H54 (cell line): ENCODE measurements at regions not wholly inside any gene's neighbourhood (a gene's known extent, or its start where the extent isn't known, plus 50 kb on each side); places are given as distances from the start of the nearest gene placed in this dataset.

ENCODE experiments used
- DNase-seq: peaks from one replicate; pipeline ENCODE4 v3.0.0; 2011; ENCODE audit warnings: low spot score, mixed read lengths; ENCODE audit not compliant: insufficient read length
- FAIRE-seq: peaks from 3 replicates; lab custom pipeline; 2011; peaks lifted over from hg19 to GRCh38; lab: Jason Lieb, UNC
- POLR2A ChIP-seq: IDR thresholded peaks from 2 replicates; pipeline ENCODE4 v1.6.1; 2011; ENCODE audit warnings: low read depth, mild to moderate bottlenecking, low read length

- no peak for TF ChIP-seq POLR2A
- FAIRE-seq: no peak
- DNase-seq: no peak
Observed at GRCh38 chr4:166432125-166432524, 559.1 kb downstream of the TLL1 start.

- no peak for TF ChIP-seq POLR2A
- FAIRE-seq (no peak), DNase-seq (no peak)
Observed at GRCh38 chr4:166432842-166433241, 559.8 kb downstream of the TLL1 start.

- FAIRE-seq (peak; percentile 94), DNase-seq (peak; percentile 5)
- TF ChIP-seq POLR2A: no peak
Observed at GRCh38 chr4:166435449-166435848, 562.4 kb downstream of the TLL1 start.

DNA sequence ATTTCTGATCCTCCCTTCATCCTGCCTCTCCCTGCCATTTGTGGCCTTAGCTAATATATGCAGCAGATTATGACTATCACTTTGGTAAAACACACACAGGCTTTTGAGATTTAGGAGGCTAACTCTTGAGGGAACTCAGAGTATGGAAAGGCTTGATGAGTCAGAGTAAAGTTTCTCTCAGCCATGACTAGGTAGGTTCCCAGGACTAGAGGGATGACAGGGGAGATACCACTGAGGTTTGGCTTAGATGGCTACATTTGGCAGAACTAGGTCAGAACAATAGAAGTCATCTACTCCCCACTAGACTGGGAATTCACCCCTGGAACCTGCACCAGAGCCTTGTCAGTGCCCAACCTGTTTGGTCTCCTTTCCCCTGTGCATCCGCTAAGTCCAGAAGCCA, 585.7 kb downstream of the TLL1 start:
- FAIRE-seq (no peak), DNase-seq (no peak)
- TF ChIP-seq POLR2A: no peak

- no peak for DNase-seq
- FAIRE-seq: no peak
- no peak for TF ChIP-seq POLR2A
Observed at GRCh38 chr4:166459621-166460020, 586.6 kb downstream of the TLL1 start.

DNA sequence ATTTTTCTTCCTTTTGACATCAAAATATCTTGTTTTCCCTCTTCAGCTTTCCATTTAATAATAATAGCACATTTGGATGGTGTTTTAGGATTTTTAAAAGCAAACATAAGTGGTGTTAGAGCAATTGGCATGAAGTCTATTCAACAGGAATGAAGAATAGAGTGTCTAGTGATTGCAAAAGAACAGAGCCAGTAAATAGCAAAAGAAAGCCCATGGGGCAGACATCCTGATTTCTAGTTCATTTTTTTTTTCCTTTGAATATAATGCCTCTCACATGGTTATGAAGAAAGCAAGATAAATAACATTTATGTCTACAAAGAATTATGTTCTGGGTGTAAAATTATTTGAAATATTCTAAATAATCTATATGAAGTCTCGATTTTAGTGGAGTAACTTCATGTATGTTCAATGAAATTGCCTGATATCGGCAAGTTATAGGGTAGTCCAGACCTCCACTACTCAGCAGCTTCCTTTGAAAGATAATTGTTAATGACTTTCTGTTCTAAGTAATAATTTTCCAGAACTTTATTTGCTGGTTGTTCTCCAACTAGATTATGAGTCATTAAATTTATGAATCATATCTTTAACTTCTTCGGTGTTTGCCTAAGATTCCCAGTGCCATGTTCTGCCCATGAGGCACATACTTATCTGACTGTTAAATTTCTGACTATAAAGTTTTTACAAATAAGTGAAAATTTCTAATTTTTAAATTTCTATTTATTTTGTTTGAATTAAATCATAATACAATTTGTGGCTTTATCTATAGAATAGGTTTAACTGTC, 587.9 kb downstream of the TLL1 start:
- FAIRE-seq (no peak), DNase-seq (no peak)
- no peak for TF ChIP-seq POLR2A

DNA sequence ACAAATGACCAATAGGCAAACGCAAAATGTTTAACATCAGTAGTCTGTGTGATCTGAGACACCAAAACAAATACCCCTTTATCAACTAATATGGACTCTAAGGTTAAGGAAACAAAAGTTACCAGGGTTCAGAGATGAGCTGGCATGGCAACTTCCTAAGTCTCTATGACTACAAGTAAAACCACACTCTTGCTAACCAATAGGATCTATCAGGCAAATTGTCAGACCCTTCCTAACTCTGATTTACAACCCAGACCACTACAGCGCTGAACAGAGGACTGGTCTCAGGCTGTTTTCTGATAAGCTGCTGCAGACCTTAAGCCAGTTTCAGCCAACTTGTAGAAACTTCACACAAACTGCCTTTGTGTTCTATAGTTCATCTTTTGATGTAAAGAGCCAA, 608.0 kb downstream of the TLL1 start:
- FAIRE-seq: no peak
- TF ChIP-seq POLR2A: no peak
- no peak for DNase-seq

- no peak for DNase-seq
- no peak for TF ChIP-seq POLR2A
- no peak for FAIRE-seq
Observed at GRCh38 chr4:166481739-166482138, 608.7 kb downstream of the TLL1 start.

DNA sequence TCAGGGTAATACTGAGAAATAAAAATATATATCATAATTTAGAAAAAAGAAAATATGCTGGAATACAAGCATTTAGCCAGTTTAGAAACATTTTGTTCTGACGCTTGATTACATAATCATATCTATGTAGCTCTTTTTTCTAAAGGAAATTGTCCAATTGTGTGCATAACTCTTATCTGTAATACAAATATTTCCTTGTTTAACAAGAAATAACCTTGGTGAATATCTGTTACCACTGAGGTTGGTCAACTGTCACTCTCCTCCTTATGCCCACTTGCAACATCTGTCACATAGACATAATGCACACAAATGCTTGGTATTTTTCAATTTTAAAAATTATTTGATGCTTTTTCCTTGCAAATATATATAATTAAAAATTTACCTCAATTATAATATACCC, 609.7 kb downstream of the TLL1 start:
- DNase-seq (no peak), FAIRE-seq (no peak)
- no peak for TF ChIP-seq POLR2A

DNA sequence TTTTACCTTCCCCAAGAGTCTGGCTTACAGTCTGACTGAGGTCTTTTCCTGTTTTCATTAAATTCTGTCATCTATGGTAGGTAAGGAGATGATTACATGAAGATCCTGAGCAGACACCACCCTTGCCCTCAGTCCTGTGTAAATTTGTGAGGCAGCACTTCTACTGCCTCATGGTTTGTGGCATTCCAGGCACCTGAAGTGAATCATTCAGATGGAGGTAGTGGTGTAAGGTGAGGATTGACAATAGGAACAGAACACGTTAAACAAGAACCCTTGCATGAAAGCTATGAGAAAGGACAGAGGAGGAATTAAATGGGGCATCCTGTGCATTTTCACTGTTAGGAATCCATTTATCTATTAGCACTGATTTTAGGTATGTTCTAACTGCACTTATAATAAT, 618.6 kb downstream of the TLL1 start:
- DNase-seq (no peak), FAIRE-seq (no peak)
- TF ChIP-seq POLR2A: no peak

DNA sequence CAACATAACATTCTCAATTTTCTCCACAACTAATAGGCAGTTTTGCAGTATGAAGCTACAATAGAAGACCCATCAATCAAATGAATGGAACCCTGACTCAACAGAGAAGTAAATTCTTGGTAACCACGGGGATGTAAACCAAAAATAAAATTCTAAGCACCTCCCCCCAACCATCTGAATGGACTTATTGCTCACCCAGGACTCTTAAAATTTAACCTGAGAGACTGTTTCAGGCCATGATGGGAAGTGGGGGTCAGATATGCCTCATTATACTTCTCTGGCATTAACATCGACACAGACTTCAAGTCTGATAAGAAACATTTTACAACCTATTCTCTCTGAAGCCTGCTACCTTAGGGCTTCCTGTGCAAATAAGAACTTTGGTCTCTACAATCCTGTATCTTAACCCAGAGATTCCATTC, 620.9 kb downstream of the TLL1 start:
- no peak for DNase-seq
- no peak for TF ChIP-seq POLR2A
- FAIRE-seq: no peak

GRCh38 chr4:166498546-166498945, 625.5 kb downstream of the TLL1 start:
- no peak for FAIRE-seq
- DNase-seq: no peak
- TF ChIP-seq POLR2A: no peak

DNA sequence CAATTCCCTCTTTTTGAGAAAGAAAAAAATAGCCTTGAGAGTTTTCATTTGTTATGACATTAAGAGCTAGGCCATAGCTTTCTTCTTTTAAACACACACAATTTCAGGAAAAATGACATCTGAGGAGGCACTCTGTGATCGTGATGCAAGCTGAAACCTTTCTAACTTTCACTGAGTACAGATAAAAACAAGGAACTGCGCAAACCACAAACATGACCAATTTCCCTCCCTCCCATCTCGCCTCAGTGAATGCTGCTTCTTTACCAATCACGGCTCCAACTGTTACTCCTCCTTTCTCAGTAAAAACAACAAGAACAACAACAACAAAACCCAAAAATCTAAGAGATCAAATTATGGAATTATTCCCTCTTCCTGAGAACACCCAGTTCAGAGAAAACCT, 626.8 kb downstream of the TLL1 start:
- DNase-seq: no peak
- no peak for TF ChIP-seq POLR2A
- no peak for FAIRE-seq

DNA sequence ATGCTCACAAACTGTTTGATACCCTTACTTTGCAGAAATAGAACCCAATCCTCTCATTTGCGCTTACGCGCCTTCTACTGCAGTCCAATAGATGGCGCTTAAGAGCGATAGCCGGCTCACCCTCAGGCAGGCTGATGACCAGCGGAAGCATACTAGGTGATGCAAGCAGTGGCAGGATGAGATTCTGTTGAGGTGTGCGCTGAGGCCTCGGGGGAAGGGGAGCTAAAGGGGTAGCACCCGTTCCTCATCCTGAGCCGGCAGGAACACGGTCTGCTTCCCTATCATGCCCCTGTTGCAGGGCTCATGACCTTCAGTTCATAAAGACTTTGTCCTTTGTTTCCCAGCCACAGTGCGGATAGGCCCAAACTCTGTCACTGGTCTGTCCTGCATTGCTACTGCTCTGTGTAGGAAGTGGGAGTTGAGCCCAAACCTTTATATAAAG, 628.9 kb downstream of the TLL1 start:
- DNase-seq: peak; percentile 2
- no peak for TF ChIP-seq POLR2A
- FAIRE-seq: no peak

- TF ChIP-seq POLR2A: no peak
- DNase-seq: no peak
- no peak for FAIRE-seq
Observed at GRCh38 chr4:166502660-166503059, 629.6 kb downstream of the TLL1 start.
